HG03342 (cell line): ENCODE measurements at regions not wholly inside any gene's neighbourhood (a gene's known extent, or its start where the extent isn't known, plus 50 kb on each side); places are given as distances from the start of the nearest gene placed in this dataset.
"Not testable (repeated sequence)": the region's sequence is repeated elsewhere in the genome, so short reads cannot be mapped to it uniquely, and the experiment has no call there.

ENCODE experiments used
- ATAC-seq: cut with Tn5 transposase; IDR thresholded peaks from one replicate; pipeline ENCODE4 v1.9.1; 2021; ENCODE audit warnings: mild to moderate bottlenecking, moderate library complexity; ENCODE audit not compliant: unreplicated experiment

DNA sequence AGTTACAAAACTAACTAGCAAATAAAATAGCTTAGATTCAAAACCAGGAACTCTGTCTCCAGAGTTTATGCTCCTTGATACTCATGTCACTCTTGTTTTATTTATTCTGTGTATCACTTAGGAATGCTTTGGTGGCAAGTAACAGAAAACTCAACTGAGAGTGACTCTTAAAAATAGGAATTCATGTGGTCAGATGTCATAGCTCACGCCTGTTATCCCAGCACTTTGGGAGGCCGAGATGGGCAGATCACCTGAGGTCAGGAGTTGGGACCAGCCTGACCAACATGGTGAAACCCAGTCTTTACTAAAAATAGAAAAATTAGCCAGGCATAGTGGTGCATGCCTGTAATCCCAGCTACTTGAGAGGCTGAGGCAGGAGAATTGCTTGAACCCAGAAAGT, 252.1 kb downstream of the ENC1 start:
- ATAC-seq: not testable (repeated sequence)

DNA sequence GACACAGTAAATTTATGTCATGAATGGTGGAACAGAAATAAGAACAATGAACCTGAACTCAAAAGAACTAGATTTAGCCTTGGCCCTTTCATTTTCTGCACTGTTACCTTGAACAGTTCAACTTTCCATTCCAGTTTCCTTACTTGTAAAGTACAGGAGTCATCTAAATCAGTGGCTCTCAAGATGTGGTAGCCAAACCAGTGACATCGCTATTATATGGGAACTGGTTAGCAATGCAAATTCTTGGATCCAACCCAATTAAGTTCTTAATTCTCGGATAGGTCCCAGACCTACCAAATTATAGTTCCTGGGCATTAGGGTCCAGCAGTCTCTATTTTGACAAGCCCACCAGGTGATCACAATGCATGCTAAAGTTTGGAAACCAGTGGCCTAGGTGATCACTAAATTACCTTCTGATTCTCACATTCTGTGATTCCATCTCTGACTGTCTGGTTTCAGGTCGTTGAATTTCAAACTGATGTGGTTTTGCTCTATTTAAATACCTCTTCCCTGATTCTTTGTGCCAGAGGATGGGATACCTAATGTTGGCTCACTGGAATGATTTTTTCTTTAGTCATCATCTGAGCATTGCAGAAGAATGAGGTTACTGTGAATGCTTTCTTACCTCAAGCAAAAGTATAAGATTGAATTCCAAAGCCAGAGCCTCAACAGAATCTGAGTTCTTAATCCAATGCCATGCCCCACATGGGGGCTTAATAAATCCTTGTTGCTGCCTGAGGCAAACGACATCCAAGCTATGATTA, 253.8 kb downstream of the ENC1 start:
- no peak for ATAC-seq

DNA sequence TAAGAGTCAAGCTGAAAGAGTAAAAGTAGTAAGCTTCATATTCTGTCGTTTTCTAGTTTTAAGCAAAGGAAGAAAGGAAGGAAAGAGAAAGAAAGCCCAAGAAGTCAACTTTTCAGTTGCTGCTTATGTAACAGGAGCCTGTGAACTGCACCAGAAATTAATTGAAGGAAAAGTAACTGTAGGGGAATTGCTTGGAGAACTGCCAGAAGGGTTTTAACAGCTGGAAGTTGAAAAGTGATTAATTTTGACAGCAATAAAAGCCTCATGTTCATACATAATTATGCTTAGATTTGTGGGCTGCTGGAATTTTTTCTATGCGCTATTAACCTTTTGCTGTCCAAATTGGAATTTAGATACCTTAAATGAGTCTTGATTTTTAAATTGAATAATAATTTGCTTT, 255.7 kb downstream of the ENC1 start:
- no peak for ATAC-seq

DNA sequence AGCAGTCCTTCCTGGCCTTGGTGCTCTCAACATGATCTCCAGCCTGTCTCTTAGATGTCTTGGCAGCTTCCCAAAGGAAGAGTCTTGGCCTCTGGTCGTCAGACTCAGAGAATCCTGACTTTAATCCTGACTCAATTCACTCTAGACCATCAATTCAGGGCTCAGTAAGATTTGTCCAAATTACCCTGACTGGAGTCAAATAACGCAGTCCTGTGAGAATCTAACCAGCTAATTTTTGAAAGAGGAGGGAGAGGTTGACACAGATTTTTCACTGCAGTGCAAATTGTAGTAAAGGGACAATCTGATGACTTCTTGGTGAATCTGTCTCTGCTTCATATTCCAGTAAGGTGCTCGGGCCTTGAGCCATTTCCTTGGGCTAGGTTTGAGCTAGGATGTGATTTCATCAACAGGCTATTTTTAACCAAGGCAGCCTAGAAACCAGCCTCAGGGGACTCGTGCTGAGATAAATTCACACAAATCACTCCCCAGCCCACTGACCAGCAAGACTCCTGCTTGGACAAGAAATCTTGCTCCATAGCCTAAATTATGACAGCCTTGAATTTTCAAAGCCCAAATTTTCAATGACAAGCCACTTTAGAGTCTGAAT, 257.4 kb downstream of the ENC1 start:
- ATAC-seq: no peak

DNA sequence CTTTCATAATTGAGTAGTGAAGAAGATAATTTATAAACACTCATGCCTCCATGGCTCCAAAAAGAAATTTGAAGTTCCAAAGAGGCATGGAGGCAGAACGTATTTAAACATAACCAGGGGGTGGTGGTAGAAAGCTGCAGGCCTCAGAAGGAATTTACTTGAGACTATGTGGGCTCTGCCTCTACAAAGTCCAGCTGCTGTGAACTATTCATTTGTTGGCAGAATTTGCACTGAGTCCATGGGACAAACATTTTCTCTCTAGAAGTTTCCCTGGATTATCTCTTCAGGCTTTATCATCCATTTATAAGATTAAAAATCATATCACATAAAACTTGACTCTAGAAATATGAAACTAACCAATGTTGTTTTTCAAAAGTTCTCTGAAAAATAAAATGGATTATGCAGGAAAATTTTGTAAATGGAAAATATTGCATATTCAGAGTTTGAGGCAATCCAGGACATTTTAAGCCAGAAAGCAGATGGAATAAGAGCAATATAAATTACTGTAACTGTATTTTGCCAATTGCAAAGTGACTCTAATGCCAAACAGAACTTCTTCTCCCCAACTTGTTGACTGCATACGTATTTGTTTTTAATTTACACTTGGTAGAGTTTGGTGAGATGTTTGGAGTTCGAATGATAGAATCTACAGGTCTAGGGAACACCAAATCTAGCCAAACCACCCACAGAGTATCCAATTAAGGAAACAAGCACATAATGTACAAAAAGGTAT, 258.2 kb downstream of the ENC1 start:
- no peak for ATAC-seq

DNA sequence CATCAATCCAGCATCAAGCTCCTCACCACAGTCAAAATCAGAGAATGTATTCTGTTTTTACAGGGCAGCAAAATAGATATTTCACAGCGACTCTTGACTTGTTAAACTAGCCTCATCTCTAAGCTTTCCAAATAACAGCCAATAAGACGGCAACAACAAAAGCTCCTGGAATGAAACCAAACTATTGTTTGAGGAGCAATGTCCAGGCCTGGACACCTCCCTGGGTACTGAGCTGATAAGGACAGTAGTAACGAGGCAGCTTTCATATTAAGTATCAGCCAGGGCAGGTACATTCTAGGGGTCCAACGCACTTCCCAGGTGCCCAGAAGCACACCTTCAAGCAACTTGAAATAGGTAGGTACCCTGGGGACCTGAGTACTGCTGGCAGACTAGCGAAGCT, 260.3 kb downstream of the ENC1 start:
- ATAC-seq: no peak

DNA sequence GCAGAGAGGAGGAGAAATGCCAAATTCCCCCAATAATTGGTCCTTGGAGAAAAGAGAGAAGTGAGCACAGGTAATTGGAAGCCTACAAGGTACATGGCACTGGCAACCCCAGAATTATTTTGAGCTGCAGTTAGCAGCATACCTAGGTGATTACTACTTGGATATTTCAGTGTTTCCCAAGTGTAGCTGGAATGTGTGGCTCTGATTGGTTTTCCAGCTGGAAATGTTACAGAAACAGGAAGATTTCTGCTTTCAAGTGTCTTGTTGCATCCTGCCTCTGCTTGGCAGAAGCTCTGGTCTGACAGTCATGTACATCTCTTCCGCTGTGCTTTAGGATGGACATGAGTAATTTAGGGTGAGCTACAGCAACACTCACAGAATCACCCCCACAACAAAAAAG, 262.1 kb downstream of the ENC1 start:
- no peak for ATAC-seq

DNA sequence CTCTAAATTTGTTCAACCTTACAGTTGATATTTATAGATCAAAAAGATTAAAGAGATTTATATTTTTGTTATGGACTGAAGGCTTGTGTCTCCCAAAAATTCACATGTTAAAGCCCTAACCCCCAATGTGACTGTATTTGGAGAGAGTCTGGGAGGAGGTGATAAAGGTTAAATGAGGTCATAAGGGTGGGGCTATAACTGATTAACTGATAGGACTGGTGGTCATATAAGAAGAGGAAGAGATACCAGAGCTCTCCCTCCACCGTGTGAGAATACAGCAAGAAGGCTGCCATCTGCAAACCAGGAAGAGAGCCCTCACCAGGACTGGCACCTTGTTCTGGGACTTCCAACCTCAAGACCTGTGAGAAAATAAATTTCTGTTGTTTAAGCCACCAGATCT, 264.3 kb downstream of the ENC1 start:
- no peak for ATAC-seq

DNA sequence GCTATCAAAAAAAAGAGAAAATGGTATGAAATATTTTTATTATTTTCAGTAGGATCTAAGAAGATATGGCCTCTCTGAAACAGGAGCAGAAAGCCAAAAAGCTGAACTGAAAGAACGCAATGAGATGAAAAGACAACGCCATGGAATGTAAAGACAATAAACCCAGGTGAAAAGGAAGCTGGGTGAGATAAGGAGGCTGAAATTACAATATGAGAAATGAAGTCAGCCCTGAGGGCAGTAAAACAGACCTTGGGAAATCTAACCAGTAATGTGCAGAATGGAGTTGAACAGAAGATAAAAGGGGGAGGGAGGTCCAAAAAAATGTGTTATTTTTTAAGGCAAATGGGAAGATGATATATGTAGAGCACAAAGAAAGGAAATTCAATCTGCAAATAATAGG, 265.3 kb downstream of the ENC1 start:
- ATAC-seq: no peak

DNA sequence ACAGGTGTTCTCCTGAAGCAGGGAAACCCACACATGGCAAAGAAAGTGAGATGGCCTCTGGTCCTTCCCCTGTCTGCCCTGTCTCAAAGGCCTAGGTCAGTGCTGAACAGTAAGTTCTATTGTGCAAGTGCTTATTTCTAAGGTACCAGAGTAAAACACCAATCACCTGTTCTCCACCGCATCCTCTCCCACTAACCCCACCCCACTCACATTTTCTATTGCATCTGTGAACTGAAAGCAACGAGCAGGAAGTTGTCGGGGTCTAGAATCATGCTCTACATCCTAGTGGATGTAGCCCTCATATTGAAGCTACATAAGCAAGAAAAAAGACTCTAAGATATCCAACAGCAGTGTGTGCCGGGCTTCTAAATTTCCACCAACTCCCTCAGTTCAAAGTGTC, 265.9 kb downstream of the ENC1 start:
- ATAC-seq: no peak

DNA sequence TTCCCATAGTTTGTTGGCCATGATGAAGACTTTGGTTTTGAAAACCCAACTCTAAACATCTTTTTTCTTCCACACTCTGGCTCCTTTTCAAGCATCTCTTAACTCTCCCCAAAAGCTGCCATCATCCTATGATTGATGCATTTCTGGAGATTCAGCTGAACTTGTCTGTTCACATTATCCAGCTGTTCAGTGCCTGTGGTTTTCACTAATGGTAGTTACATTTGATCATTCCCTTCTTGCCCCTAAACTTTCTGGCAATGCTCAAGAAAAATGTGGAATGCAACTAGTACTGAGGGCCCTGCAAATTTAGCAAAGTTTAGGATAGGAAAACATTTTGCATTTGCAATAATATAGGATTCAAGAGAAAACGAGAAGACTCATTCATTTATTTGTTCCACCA, 267.5 kb downstream of the ENC1 start:
- no peak for ATAC-seq

DNA sequence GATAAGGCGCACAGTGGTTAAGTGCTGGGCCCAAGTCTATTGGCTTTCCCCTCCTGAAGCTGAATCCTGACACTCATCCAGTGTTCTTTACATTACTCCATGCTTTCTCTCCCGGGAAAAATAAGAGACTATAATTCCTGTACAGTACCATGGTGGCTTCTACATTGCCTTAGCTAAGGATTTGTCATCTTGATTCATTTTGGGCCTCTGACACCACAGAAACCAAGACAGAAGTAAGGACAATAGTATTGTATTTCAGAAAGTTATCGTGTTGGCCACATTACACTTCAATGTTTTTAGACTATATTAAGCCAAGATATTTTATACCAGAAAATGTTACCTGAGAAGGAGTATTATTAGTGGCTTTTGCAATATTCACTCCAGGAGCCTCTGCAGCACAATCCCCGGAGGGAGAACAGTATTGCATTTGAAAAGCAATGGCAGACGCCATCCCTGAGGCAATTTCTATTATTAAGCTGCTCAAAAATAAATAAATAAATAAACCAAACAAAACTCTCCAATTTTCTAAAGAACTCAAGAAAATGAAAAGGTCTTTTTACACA, 267.9 kb downstream of the ENC1 start:
- ATAC-seq: no peak

DNA sequence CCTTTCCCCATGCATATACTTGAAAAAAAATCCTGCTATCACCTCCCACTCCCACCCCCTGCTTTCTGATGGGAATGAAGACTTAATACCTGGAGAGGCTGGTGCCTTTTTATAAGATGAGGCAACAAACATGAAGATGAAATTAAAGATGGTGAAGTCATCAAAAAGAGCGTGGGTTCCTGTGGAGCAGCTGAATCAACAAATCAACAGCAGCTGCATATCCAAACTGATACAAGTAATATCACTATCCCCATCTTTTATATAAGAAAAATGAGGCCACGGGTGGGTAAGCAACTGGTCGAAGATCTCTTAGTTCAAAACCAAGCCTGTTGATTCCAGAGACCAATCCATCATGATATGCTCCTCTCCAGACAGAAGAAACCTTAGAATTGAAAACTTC, 268.5 kb downstream of the ENC1 start:
- ATAC-seq: no peak

DNA sequence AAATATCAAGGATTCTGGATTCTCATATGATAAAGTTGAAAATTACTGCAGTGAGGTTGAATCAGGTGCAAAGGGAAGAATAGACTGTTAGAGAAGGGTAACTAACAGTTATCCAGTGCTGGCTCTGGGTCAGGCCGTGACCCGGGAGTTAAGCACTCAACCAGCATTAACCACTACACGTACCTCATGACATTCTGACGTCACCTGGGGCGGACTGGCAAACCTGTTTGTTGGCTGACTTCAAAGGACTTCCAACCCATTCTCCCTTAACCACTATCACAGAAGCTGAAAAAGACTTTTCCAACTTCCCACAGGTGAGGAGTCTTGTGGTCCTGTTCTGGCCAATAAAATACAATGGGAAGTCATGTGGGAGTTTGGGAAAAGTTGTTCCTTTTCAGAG, 268.9 kb downstream of the ENC1 start:
- no peak for ATAC-seq

DNA sequence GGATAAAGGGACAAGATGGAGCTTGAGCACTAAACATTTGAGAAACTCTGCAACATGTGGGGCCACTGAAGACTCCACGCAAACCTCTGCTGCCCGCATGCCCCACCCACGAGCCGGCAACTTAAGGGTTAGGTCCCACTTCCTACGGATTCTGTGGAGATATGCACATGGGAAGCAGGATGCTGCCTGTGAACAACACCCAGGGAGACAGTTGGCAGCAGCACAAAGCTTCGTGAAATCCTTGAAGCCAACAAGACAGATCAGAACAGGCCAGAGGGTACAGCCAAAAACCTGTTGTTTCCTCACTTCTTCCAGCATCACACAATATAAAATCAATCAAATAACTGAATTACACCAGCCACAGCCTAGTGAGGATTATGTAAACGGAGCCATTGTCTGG, 270.4 kb downstream of the ENC1 start:
- ATAC-seq: no peak

DNA sequence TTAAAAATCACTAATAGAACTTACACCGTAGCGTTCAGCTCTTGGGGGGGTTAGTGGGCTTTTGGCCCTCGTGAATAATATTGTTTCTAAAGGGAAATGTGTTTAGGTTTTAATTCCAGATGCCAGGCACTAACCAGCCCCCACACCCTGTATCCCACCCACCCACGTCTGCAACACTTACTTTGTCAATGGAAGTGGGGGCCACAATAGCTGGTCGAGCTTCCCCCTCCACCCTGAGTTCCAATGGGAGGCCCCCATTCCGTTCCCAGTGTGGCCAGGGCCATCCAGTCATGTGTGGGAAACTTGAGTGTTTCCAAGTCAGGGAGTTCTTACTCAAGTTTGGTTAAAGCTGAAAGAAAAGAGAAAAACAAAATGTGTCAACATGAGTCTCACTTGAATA, 271.4 kb downstream of the ENC1 start:
- ATAC-seq: no peak

DNA sequence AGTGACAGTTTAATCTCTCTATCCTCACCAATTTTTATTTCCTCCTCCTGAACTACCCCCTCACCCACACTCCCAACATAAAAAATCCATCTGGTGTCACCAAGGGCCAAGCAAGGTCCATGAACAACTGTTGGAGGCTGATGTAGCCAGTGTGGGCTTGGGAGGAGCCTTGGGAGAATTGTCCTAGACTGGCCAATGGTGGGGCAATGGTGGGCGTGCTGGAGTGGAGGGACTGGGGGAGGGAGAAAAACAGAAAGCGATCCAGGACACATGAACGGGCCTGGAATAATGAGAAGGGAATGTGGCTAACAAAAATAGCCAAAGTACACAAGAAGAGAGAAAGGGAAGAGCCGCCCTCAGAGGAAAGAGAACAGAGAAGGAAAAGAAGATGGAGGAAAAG, 272.6 kb downstream of the ENC1 start:
- no peak for ATAC-seq

DNA sequence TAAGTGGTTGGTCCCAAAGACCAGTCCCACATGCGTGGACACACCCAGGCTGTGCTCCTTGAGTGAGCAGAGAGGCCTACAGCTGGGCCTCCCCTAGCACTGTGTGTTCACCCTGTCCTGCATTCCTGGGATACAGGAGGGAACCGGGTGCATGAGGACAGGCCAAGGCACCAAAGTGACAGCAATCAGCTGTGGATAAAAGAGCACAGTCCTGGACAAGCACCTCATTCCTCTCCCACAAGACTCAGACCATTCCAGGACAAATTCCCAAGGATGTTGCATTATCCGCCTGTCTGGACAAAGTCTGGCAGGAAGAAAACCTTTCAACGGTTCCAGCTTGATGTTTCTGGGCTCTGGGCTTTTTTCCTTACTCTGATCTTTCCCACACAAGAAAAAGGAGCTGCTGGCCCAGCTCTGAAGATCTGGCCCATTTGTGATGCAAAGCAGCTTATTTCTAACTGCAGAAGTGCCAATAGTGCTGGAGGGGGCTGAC, 273.2 kb downstream of the ENC1 start:
- ATAC-seq: no peak

DNA sequence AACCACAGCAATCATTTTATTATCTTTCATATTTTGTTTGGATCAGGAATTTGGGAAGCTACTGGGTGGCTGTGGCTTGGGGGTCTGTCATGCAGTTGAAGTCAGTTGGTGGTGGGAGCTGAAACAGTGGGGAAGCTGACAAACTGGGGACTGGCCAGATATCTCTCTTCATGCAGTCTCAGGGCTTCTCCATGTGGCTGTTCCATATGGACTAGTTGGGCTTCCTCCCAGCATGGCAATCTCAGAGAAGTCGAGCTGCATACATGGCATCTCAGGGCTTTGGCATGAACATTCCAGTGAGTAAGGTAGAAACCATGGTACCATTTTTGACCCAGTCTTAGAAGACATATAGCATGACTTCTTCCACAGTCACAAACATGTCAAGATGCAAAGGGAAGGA, 274.8 kb downstream of the ENC1 start:
- no peak for ATAC-seq

DNA sequence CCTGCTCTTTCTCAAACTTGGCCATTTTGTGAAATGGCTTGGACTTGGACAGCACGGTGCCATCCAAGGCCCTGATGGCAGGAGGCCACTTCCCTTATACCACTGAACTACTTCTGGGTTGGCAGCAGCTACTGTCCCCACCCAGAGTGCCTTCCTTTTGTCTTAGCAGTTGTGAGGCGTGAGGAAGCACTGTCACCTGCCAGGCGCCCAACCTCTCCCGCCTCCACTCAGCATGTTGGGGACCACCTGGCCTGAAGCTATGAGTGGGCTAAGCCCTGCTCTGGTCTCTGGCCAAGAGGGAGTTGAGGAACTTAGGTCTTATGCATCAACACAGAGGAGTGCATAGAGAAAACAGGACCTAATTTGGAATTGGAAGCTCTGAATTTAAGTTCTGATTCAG, 276.0 kb downstream of the ENC1 start:
- no peak for ATAC-seq

DNA sequence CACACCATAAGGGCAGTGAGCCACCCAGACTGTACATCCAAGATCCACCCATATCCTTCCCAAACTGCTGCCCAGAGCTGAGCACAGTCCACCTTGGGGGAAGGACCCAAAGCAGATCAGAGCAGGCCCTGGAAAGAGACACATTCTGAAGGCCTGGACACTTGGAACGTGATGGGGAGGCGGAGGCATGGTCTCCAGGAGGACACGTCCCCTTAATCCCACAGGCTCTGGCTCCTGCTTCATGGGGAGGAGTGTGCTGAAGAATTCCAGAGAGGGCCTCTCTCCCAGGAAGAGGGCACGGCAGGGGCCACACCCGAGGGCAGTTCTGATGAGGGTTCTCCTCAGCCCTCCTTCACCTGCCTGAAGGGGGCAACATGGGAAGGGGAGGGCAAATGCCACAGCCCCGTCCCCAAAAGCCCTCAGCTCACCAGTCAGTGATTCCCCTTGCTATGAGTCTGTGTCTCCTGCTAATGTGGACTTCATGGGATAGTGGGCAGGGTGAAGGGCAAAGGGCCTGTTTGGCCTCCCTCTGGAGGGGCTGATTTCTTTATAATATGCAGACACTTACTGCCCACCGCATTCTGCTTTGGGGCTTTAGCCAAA, 276.8 kb downstream of the ENC1 start:
- no peak for ATAC-seq
